Osteocyte (in vitro differentiated cells): ENCODE measurements at regions not wholly inside any gene's neighbourhood (a gene's known extent, or its start where the extent isn't known, plus 50 kb on each side); places are given as distances from the start of the nearest gene placed in this dataset.

Experiments
- DNase-seq: peaks from one replicate; pipeline ENCODE4 v3.0.0; 2021; ENCODE audit warnings: mixed read lengths; ENCODE audit not compliant: unreplicated experiment; ENCODE audit errors: extremely low spot score
- H3K27ac Mint-ChIP-seq: one replicate; pipeline ENCODE4 v1.8.0; 2021; ENCODE audit warnings: mild to moderate bottlenecking, mixed read lengths; ENCODE audit not compliant: unreplicated experiment
- H3K27me3 Mint-ChIP-seq: one replicate; pipeline ENCODE4 v1.8.0; 2021; ENCODE audit warnings: mixed read lengths; ENCODE audit not compliant: unreplicated experiment
- H3K36me3 Mint-ChIP-seq: one replicate; pipeline ENCODE4 v1.8.0; 2021; ENCODE audit warnings: mixed read lengths; ENCODE audit not compliant: unreplicated experiment
- H3K4me1 Mint-ChIP-seq: one replicate; pipeline ENCODE4 v1.8.0; 2021; ENCODE audit warnings: mixed read lengths; ENCODE audit not compliant: unreplicated experiment
- H3K4me3 Mint-ChIP-seq: one replicate; pipeline ENCODE4 v1.8.0; 2021; ENCODE audit warnings: mild to moderate bottlenecking, moderate library complexity, mixed read lengths; ENCODE audit not compliant: unreplicated experiment
- H3K9me3 Mint-ChIP-seq: one replicate; pipeline ENCODE4 v1.8.0; 2021; ENCODE audit warnings: mixed read lengths; ENCODE audit not compliant: unreplicated experiment
- CTCF ChIP-seq: fragments of 200-600 bp; sonication (generic); IDR thresholded peaks from 2 replicates; pipeline ENCODE4 v1.5.0; 2021; ENCODE audit warnings: antibody characterized with exemption, mild to moderate bottlenecking, moderate library complexity

GRCh38 chr4:18404642-18405041 lies 383.1 kb upstream of the LCORL start:
- H3K27ac Mint-ChIP-seq: no peak overlapping the region
- no peak for TF ChIP-seq CTCF
- H3K36me3 Mint-ChIP-seq: no peaks in the 10 kb centered on the region
- no peak for DNase-seq
- H3K4me1 Mint-ChIP-seq: no peaks in the 10 kb centered on the region
- H3K9me3 Mint-ChIP-seq: peaks cover 3% of the 10 kb centered on the region
- H3K4me3 Mint-ChIP-seq: no peak overlapping the region
- H3K27me3 Mint-ChIP-seq: no peaks in the 10 kb centered on the region

- Mint-ChIP-seq H3K36me3 (no peaks in the 10 kb centered on the region), H3K27ac (no peak overlapping the region), H3K9me3 (peaks cover 3% of the 10 kb centered on the region), H3K4me3 (no peak overlapping the region), H3K4me1 (no peaks in the 10 kb centered on the region), H3K27me3 (no peaks in the 10 kb centered on the region)
- DNase-seq: no peak
- TF ChIP-seq CTCF: no peak
Observed at GRCh38 chr4:18403327-18403726, 381.8 kb upstream of the LCORL start.

DNA sequence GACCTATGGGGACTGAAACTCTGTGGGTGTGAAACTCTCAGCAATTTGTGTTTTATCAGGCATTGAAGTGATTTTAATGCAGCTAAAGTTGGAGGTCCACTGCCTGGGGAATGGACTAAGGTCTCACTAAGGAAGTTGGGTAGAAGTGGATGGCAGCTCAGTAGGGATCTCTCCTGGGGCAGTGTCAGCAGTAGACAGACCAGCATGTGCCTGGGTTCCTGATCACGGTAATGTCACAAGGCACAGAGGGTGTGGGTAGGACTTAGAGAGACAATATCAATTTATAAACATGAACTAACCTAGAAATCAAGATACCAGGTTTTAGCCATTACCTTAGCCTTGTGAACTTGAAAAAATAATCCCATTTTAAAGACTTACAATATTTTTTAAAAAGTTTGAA lies 380.3 kb upstream of the LCORL start:
- Mint-ChIP-seq H3K27me3 (no peaks in the 10 kb centered on the region), H3K4me3 (no peak overlapping the region), H3K4me1 (no peaks in the 10 kb centered on the region), H3K9me3 (peaks cover 3% of the 10 kb centered on the region), H3K36me3 (no peaks in the 10 kb centered on the region), H3K27ac (no peak overlapping the region)
- TF ChIP-seq CTCF: no peak
- DNase-seq: no peak

- Mint-ChIP-seq H3K27ac (no peak overlapping the region), H3K4me1 (no peaks in the 10 kb centered on the region), H3K9me3 (peaks cover 3% of the 10 kb centered on the region), H3K36me3 (no peaks in the 10 kb centered on the region), H3K4me3 (no peak overlapping the region), H3K27me3 (no peaks in the 10 kb centered on the region)
- DNase-seq: no peak
- TF ChIP-seq CTCF: no peak
Observed at GRCh38 chr4:18401425-18401824, 379.9 kb upstream of the LCORL start.

DNA sequence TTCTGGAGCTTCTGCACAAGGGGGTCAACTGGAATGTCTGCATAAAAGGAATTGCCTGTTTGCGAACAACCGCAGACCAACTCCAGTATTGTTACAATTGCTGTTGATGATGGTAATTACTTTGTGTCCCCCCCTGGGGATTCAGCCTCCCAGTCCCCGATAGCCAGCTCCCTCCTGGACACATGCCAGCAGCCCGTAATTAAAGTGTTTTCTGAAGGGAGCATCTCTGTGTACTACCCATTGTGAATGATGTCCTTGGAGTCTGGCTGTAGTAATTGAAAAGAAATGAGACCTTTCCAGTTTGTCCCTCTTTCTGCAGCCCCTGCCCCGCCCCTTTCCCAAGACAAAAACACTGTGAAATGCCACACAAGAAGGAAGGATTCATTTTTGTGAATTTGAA lies 377.1 kb upstream of the LCORL start:
- no peak overlapping the region for H3K27ac Mint-ChIP-seq
- H3K4me1 Mint-ChIP-seq: no peaks in the 10 kb centered on the region
- no peak for TF ChIP-seq CTCF
- H3K4me3 Mint-ChIP-seq: no peak overlapping the region
- DNase-seq: no peak
- H3K9me3 Mint-ChIP-seq: peaks cover 3% of the 10 kb centered on the region
- H3K27me3 Mint-ChIP-seq: no peaks in the 10 kb centered on the region
- no peaks in the 10 kb centered on the region for H3K36me3 Mint-ChIP-seq
